ENCODE measurements at regions not wholly inside any gene's neighbourhood (a gene's known extent, or its start where the extent isn't known, plus 50 kb on each side); places are given as distances from the start of the nearest gene placed in this dataset.
"Not testable (repeated sequence)": the region's sequence is repeated elsewhere in the genome, so short reads cannot be mapped to it uniquely, and the experiment has no call there.

DNA sequence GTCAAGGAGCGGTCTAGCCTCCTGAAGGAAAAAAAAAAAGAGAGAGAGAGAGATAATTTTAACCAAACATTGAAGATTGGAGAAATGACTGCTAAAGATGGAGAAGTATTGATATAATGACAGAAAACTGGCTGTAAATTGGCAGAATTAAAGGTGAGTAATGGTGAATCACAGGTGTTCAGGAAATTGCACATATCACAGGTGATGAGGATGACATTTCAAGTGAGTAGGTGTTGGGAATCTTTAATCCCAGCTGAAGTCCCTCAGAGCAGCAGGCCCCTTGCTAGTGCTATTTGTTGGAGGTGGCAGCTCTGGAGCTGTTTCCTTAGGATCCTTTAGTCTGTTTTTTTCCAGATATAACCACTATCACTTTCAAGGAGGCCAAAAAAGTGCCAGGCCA, 678.4 kb upstream of the VRK2 start:
- no peak for DNase-seq

DNA sequence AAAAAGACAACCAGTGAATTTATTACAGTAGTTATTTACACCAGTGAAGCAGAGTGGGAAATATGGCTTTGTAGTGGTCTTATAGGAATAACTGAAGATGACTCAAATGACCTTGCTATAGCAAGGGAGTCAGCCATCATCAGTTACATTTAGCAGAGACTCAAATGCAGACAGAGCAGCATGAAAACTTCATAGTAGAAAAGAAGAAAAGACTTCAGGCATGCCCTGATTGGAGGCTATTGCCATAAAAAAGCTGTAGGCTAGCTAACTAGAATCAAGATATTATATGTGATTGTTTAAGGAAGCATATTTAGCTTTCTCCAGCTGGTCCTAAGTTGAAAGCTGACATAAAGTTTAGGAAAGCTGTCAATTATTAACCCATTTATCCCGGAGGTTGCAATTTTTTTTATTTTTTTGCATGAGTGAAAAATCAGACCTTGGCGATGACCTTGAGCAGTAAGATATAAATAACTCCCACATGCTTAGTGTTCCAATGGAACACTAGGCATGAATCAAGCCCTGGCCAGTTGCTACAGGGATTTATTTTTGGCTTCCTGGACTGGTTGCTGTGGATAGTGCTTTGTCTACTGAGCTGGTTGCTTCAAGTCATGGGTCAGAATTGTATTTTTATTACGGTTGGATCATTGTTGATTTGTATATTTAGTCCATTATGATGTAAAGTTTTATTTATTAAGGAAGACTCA, 675.6 kb upstream of the VRK2 start:
- no peak for DNase-seq

DNA sequence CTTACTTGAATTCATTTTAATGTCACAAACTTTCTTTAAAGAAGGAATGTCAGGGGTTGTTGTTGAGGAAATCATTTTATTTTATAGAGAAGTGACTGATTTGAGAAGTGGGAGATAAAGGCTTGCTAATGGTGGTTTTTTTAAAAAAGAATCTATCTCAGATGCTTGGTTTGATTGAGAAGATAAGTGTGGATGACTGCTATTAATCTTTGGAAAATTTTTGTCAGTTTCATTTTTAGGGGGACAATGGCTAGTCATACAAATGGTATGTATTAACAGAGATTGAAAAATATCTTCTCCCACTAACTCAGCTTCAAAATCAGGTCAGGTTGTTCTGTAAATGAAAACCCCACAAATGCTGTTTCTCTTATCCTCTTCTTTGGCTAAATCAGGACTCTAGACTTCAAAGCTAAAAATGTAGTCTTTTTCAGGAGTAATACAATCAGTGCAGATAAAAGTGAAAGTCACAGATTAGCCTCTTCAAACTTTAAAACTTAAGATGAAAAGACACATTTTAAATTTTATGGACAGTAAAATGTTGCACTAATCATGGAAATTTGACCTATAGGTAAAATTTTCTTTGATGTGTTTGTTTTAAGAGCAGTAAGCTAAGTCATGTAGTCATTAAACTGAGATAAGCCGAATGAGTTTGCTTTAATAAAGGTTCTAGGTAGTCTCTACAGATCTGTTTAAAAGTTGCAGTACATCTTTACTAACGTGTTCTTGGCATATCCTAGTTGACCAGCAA, 674.2 kb upstream of the VRK2 start:
- no peak for DNase-seq

DNA sequence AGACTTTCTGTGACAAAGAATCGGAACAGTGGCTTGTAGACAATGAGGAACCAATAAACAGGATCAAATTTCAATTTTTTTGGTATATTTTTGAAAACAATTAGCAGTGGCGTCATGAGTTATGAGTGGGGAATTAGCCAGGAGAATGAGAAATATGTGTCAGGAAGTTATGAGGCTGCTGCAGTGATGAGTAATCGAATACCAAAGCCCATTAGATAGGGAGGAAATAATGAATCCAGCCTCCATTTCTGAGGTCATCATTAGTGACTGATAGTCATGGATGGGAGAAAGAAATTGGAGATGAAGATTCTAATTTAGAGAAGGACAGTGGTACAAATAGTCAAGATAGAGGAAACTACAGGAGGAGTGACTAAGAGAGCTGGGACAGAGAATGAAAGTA, 673.1 kb upstream of the VRK2 start:
- no peak for DNase-seq

DNA sequence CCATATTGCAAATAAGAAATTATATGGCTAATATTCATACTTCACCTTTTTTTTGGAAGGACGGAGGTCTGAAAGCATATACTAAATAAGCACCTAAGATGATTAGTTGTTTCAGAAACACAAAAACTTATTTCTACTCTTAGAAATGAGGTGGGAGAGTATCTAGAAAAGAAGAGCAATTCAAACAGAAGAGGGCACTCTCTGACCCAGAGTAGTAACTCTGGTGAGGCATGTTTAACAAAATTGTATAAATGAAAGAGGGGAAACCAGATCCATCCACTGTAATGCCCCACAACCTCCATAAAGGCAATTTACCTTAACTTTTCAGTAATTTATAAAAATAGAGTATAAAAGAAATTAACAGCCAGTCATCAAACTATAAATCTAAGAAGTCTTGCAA, 669.6 kb upstream of the VRK2 start:
- no peak for DNase-seq

DNA sequence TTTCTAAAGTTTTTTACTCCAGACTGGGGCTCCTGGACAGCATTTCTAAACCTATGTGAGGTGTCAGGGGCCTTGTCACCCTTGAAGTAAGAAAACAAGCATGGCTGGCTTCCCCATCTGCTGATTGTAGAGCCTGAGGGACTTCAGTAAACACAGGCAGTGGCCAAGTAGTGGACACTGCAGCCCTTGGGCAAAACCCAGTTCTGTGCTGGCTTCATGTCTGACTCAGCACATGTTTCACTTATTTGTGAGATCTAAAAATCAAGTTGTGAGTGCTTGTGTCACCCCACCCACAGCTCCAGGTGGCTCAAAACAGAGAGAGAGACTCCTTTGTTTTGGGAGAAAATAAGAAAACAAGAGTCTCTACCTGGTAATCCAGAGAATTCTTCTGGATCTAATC, 660.3 kb upstream of the VRK2 start:
- no peak for DNase-seq

DNA sequence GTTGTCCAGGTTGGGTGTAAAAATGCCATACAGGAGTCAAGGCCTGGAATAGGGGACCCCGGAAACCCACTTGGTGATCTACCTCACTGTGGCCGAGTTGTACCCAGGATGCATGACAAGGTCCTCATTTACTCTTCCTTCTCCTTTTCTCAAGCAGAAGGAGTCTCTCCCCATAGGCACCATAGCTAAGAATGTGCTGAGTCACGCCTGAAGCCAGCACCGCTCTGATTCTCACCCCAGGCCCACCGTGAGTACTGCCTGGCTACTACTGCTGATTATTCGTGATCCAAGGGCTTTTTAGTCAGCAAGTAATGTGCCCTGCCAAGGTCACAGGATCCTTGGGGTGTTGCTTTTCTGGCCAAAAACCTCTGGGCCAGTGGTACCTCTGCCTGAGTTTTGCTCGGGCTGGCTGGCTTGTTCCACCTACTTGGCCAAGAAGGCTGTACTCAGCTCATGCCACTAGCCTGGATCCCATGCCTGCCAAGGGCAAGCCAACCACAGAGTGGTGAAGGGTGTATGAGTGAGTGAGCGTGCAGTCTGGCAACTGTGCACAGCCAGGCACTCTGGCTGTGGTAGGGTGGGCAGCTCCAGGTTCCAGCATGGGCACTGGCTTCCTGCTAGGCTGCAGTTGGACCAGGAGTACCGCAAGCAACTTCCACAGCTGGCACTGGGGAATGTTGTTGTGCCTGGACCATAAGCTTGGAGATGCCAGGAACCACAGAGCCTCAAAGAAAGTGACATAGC, 650.1 kb upstream of the VRK2 start:
- DNase-seq, result no peak

DNA sequence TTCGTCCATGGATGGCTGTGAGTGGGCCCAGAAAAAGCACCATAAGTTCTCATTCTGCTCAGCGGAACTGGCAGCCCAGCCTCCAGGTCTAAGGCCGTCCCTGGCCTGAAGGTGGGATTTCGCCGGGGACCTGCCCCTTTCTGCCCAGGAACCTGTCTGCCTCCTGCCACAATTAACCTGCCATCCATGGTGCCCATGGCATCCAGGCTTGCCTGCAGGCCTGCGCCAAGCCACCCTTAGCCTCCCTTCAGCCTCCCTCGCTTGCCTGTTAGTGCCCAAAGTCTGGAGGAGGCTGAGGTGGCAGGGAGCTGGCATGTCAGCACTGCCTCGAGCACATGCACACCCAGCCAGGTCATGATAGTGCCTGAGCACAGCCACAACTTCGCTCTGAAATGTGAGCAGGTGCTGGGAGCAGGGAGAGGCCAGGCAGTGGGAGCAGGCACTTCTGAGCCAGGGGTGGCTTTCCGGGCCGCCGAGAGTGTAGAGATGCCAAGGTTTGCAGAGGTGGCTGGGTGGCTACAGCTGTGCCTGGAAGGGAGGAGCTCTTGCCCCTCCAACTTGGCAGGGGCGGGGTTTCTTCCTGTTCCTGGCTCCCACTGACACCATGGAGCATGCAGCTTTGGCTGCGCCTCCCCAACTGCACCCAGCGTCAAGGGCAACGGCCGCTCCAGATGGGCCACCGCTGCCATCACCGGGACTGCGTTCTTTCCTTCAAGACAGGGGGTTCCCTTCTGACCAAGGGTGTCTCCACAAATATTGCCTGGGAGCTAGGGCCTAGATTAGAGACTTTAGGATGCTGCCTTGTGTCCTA, 648.9 kb upstream of the VRK2 start:
- no peak for DNase-seq

DNA sequence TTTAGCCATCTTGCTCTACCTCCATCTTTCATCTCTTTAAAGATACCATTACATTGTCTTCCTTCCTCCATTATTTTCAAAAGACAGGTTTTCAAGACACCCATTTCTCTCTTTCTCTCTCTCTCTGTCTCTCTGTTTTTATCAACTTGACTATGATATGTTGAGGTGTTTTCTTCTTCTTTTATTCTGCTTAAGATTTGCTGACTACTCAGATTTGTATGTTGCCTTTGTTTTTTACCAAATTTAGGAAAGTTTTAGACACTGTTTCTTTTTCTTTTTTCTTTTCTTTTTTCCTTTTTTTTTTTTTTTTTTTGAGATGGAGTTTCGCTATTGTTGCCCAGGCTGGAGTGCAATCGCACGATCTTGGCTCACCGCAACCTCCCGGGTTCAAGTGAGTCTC, 647.5 kb upstream of the VRK2 start:
- DNase-seq, result no peak

DNA sequence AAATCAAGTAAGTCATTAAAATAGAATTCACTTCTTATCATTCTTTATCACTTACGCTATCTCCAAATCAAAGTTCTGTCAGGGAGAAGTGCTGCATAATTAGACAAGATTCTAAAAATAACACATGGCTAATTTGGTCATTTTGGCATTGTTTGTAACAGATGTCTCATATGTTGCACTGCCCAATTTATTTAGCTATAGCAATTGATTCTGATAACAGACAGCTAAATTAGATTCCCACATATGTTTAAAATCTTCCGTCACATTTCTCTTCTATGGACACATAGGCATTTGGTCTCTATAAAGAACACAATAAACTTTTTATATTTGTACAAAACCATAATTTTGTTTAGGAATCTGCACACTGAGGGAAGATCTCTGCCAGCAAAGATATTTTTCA, 644.5 kb upstream of the VRK2 start:
- DNase-seq, result no peak

DNA sequence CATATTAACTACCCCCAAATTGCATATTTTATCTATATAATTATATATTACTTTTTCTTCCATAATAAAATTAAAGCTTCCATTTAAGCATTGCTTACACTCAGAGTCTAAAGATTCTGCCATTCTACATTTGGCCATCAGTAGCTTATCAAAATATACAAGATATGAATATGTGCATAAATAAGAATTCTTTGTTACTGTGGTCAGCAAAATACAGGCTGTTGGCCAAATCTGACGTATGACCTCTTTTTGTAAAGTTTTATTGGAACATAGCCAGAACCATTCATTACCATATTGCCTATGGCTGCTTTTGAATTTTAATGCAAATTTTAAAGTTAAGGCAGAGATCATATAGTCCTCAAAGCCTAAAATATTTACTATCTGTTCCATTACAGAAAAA, 643.9 kb upstream of the VRK2 start:
- no peak for DNase-seq

DNA sequence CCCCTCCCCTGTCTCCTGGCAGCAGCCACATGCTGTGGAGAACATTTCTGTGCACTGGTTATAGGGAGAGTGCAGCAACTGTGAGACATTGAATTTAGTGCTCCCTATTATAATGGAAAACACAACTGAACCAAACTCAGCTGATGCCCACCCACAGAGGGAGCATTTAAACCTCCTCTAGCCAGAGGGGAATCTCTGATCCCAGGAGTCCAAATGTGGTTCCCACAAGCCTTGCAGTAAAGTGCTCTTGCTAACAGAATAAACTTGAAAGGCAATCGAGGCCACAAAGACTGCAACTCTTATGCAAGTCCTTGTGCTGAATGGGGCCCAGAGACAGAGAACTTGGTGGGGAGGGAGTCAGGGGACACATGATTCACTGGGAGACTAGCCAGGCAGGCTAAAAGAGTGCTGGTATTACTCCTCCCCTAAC, 638.8 kb upstream of the VRK2 start:
- no peak for DNase-seq

DNA sequence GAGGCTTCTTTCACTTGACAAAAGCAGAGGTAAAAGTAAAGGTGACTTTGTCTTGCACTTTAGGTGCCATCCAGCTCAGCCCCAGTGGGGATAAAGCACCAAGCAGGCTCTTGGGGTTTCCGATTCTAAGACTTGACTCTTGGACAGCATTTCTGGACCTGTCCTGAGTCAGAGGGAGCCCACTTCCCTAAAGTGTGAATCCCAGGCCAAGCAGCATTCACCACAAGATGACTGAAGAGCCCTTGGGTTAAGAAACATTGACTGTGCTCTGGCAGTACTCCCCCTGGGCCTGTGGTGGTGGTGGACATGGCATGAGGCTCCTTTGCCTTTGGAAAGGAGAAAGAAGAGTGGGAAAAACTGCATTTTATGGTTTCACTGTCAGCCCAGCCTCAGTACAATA, 638.0 kb upstream of the VRK2 start:
- DNase-seq, result no peak

DNA sequence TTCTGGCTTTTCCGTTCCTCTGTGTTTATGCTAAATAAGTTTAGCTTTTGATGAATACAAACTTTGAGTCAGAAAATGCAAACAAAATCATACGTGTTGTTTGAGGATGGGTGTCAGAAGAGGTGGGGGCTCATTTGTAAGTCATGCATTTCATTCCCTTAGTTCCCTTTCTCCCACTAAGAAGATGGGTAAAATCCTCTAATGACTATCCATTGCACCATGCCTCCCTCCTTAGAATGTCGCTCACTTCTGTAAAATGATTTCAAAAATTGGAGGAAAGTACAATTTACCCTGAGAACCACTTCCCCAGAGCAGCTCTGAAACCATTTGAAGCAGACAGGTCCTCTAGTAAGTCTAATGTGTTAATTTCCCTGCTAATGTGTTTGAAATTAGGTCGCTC, 629.6 kb upstream of the VRK2 start:
- no peak for DNase-seq

DNA sequence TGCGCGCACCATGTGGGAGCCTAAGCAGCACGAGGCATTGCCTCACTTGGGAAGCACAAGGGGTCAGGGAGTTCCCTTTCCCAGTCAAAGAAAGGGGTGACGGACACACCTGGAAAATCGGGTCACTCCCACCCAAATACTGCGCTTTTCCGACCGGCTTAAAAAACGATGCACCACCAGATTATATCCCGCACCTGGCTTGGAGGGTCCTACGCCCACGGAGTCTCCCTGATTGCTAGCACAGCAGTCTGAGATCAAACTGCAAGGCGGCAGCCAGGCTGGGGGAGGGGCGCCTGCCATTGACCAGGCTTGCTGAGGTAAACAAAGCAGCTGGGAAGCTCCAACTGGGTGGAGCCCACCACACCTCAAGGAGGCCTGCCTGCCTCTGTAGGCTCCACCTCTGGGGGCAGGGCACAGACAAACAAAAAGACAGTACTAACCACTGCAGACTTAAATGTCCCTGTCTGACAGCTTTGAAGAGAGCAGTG, 627.7 kb upstream of the VRK2 start:
- DNase-seq, result not testable (repeated sequence)

DNA sequence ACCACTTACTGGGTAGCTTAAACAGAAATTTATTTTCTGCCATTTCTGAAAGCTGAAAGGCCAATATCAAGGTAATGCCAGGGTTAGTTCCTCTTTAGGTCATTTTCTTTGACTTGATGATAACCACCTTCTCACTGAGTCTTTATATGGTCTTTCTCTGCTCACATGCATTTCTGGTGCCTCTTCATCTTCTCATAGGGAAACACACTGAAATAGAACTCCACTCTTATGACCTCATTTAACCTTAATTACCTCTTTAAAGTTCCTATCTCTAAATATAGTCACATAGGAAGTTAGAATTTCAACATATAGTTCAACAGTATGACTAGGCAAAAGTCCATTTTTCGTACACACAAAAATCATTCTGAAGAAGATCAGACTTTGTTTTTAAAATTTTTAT, 616.8 kb upstream of the VRK2 start:
- DNase-seq, result no peak

DNA sequence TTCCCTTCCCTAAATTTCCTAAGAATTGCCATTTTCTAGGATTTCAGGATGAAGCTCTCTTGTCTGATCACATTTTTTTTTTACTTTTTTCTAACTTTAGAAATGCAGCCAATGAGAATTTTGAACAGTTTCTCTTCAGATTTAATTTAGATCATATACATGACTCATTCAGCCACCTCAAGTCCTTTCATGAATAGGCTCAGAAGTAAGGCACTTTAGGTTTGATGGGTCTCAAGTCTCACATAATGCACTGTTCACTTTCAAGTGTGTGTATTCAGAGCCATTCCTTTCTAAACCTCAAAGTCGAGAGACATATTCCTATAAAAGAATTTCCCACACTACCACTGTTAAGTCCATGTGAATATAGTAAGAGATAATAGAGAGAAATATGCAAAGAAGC, 614.1 kb upstream of the VRK2 start:
- no peak for DNase-seq

DNA sequence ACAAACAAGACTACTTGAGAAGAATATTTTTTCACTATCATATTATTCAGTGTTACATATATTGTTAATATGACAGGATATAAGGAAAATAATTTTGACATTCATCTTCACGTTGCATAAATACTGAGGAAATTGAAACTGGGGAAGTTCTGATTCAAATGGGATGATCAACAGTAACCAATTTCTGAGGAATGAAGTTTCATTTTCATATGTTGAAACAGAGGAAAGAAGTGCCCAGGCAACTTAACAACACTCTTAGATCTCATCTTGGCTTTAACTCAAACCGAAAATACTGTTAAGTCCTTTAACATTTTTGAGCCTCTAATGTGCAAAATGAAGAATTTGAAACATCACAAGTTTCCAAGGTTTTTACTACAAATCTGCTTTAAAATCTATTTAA, 612.2 kb upstream of the VRK2 start:
- no peak for DNase-seq

DNA sequence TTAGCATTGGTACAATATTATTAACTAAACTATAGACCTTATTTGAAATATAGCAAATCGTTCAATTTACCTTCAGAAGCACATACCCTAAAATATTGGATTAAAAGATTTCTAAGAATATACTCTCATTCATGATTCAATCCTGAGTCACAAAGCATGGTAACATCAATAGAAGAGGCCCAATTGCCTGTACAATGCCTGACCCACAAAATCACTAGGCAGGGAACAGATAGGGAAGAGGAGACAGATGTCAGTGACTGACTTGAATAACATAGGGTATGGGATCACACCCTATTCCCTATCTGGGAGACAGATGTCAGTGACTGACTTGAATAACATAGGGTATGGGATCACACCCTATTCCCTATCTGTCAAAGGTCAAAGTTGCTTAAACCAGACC, 611.6 kb upstream of the VRK2 start:
- no peak for DNase-seq

DNA sequence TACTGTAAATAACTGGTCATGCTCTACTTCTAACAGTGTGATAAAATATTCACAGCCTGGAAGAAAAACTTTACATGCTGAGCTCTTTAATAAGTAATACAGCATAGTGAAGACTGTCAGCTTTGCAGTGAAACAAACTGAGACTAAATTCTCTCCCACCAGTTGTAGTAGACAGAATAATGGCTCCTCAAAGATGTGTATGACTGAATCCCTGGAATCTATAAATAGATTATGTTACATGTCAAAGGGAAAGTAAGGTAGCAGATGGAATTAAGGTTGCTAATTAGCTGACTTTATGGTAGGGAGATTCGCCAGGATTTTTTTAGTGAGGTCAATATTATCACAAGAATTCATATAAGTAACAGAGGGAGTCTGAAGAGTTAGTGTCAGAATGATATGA, 609.5 kb upstream of the VRK2 start:
- DNase-seq, result no peak

DNA sequence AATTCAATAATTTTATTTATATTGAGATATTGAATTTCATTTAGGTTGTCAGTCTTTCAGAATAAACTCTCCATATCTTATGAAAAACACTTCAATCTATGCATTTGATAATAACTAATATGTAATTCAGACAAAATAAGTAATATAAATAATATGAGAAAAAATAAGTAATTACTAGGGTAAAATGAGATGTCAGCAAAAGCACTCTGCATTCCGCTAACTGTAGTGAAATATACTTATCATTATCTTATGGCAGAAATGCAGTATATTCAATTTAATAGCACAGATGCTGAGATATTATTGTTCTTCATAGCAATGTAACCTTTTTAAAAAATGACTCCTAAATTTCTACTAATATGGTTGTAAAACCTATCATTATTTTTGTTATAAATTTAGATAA, 606.2 kb upstream of the VRK2 start:
- DNase-seq, result no peak

DNA sequence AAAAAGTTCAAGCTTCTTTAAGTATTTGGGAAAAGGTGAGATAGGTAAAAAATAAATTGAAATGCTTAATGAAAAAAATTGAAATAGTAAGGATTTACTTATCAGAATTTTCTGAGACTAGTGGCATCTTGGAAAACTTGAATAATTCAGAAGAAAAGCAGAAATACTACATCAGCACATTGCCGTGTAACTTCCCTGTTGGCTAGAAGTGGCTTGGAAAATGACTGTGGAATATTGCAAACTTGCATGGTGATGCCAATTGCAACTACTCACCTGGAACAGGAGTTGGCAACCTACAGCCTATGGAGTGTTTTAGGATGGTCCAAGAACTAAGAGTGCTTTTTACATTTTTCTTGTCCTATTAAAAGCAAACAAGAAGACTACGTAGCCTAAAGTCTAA, 603.5 kb upstream of the VRK2 start:
- DNase-seq, result no peak

DNA sequence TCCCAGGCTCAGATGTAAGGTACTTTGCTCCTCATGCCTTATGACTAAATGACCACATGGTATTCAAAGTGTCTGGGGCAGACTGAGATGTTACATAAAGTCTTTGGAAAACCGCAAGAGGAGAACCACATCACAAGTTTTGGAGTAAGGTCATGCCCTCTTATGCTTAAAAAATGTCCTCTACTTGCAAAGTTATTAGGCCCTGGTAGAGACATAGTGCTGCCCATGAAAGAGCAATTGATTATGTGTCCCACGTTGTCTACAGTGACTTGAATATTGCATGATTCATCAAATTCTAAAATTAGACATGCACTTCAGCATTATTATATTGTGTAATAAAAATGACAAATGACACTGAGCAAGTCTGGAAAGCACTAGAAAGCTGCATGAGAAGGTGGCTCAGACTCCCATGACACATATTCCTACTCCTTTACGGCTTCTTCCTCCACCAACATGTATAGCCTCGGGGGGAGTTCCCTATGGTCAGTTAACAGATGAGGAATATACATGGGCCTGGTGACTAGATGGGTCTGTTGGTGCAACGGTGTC, 602.6 kb upstream of the VRK2 start:
- DNase-seq, result no peak
